Tibial nerve (tissue), 4 donors: ENCODE measurements at regions not wholly inside any gene's neighbourhood (a gene's known extent, or its start where the extent isn't known, plus 50 kb on each side); places are given as distances from the start of the nearest gene placed in this dataset.

Experiments used
- CTCF ChIP-seq, 5 experiments: fragments of 200-600 bp in 3 of 5; fragments of 450-650 bp in 2 of 5; sonication (generic) in 3 of 5; IDR thresholded peaks; one replicate each; pipeline ENCODE4 v1.5.1; 2016 to 2019; ENCODE audit warnings: antibody characterized with exemption in 5 of 5, mild to moderate bottlenecking in 3 of 5, moderate library complexity in 2 of 5
- EP300 ChIP-seq, 2 donors: sonication (generic); formaldehyde crosslinking; IDR thresholded peaks; one replicate each; pipeline ENCODE4 v1.6.1; 2017; ENCODE audit warnings: antibody characterized with exemption in 2 of 2, mild to moderate bottlenecking in 1 of 2

GRCh38 chr2:20566331-20566730, 84.6 kb downstream of the HS1BP3 start:
- no peak for TF ChIP-seq EP300 (IDR thresholded peaks at IDR 0.05)
- no peak for TF ChIP-seq CTCF (IDR thresholded peaks at IDR 0.05)
